ENCODE measurements at regions not wholly inside any gene's neighbourhood (a gene's known extent, or its start where the extent isn't known, plus 50 kb on each side); places are given as distances from the start of the nearest gene placed in this dataset.

- no peak for TF ChIP-seq ZNF687 (IDR thresholded peaks at IDR 0.05)
- TF ChIP-seq NKRF (conservative IDR thresholded peaks at IDR 0.05): no peak
- TF ChIP-seq KLF5 (IDR thresholded peaks at IDR 0.05; ENCODE audit: partially characterized antibody): no peak
- TF ChIP-seq MEF2B (IDR thresholded peaks at IDR 0.05; ENCODE audit: partially characterized antibody, poor library complexity, severe bottlenecking): no peak
- TF ChIP-seq YBX1 (IDR thresholded peaks at IDR 0.05): no peak
Observed at GRCh38 chr1:98523256-98523655, 138.3 kb upstream of the SNX7 start (continued).

GRCh38 chr1:98516306-98516705 is 145.2 kb upstream of the SNX7 start:
- Histone ChIP-seq H4K20me1 (ENCODE audit: control insufficient read depth, insufficient read depth) (no peaks in the 10 kb centered on the region), H3K4me2 (ENCODE audit: control insufficient read depth, insufficient read depth) (no peak overlapping the region), H3K79me2 (ENCODE audit: control insufficient read depth, insufficient read depth, low read length) (no peaks in the 10 kb centered on the region), H3K36me3 (ENCODE audit: control insufficient read depth in 2 of 2, insufficient read depth in 2 of 2, low read length in 1 of 2) (no peaks in the 10 kb centered on the region), H2AFZ (ENCODE audit: control insufficient read depth, low read depth, low read length) (no peak overlapping the region; the same call in 1 of the 2 replicates), H3K9me3 (replicated peaks; ENCODE audit: control insufficient read depth, insufficient read depth, low read length) (no peaks in the 10 kb centered on the region), H3K27ac (ENCODE audit: control insufficient read depth, insufficient read depth) (no peak overlapping the region), H3K4me1 (ENCODE audit: control insufficient read depth, insufficient read depth, low read length) (no peaks in the 10 kb centered on the region), H3K4me3 (no peak overlapping the region), H3K27me3 (replicated peaks in 1 of 2; ENCODE audit: control insufficient read depth in 2 of 2, insufficient read depth in 2 of 2, low read length in 1 of 2) (no peaks in the 10 kb centered on the region), H3K9ac (ENCODE audit: control insufficient read depth, insufficient read depth, low read length) (no peak overlapping the region)
- ChIA-PET CTCF (no interaction called here), SMC1A (ENCODE audit: uncharacterized antibody, unreplicated experiment) (no interaction called here), POLR2A (no interaction called here), RAD21 (ENCODE audit: unreplicated experiment) (no interaction called here)
- FAIRE-seq (no peak), ATAC-seq (no peak), DNase-seq (ENCODE audit: low read depth, low spot score) (no peak)
- 0% methylated on average over 2 of the region's 2 CpGs for WGBS (ENCODE audit: insufficient coverage, insufficient replicate concordance, low lambda C conversion rate, missing lambda C conversion rate)
- intact Hi-C loops (cut with micrococcal nuclease; ENCODE audit: unreplicated experiment) (no loop called here), in situ Hi-C loops (cut with MboI) (no loop called here)
- BruUV-seq (replicated peaks): no TSS peak
- TF ChIP-seq RFX5 (IDR thresholded peaks at IDR 0.05; ENCODE audit: low read depth, low read length) (no peak), CEBPB (IDR thresholded peaks at IDR 0.05; ENCODE audit: borderline replicate concordance in 1 of 2, low read depth in 2 of 2, low read length in 2 of 2) (no peak), RAD51 (IDR thresholded peaks at IDR 0.05) (no peak), ZNF687 (IDR thresholded peaks at IDR 0.05) (no peak), SREBF2 (IDR thresholded peaks at IDR 0.05; ENCODE audit: low read length) (no peak)

Measured in GM12878 (cell line).